Hepatocyte (in vitro differentiated cells): ENCODE measurements at regions not wholly inside any gene's neighbourhood (a gene's known extent, or its start where the extent isn't known, plus 50 kb on each side); places are given as distances from the start of the nearest gene placed in this dataset.
A peak's percentile ranks its signal among the peaks of the same experiment; 100 is the strongest.

Source experiments
- DNase-seq: peaks from one replicate; pipeline ENCODE4 v3.0.0-alpha.2; 2016; ENCODE audit warnings: low spot score
- H2AFZ ChIP-seq: fragments of 200-600 bp; sonication (generic); 2 replicates; pipeline ENCODE4 v1.6.0; 2016; ENCODE audit warnings: antibody characterized with exemption, mild to moderate bottlenecking
- H3K27ac ChIP-seq: fragments of 200-600 bp; sonication (generic); 2 replicates; pipeline ENCODE4 v1.5.1; 2016; ENCODE audit warnings: mild to moderate bottlenecking
- H3K27me3 ChIP-seq: fragments of 200-600 bp; sonication (generic); 2 replicates; pipeline ENCODE4 v1.6.1; 2016
- H3K36me3 ChIP-seq: fragments of 200-600 bp; sonication (generic); replicated peaks from 2 replicates; pipeline ENCODE4 v1.5.1; 2016; ENCODE audit warnings: low read depth; ENCODE audit not compliant: insufficient read depth
- H3K4me1 ChIP-seq: fragments of 200-600 bp; sonication (generic); 2 replicates; pipeline ENCODE4 v1.5.1; 2016; ENCODE audit warnings: mild to moderate bottlenecking, moderate library complexity; ENCODE audit not compliant: insufficient read depth
- H3K4me2 ChIP-seq: fragments of 200-600 bp; sonication (generic); 2 replicates; pipeline ENCODE4 v1.6.0; 2016
- H3K4me3 ChIP-seq: fragments of 200-600 bp; sonication (generic); 2 replicates; pipeline ENCODE4 v1.5.1; 2016; ENCODE audit warnings: mild to moderate bottlenecking
- H3K79me2 ChIP-seq: fragments of 200-600 bp; sonication (generic); 2 replicates; pipeline ENCODE4 v1.6.0; 2017; ENCODE audit warnings: mild to moderate bottlenecking
- H3K9me2 ChIP-seq: fragments of 200-600 bp; sonication (generic); replicated peaks from 2 replicates; pipeline ENCODE4 v1.6.0; 2017; ENCODE audit warnings: mild to moderate bottlenecking; ENCODE audit not compliant: insufficient read depth
- H3K9me3 ChIP-seq: fragments of 200-600 bp; sonication (generic); 2 replicates; pipeline ENCODE4 v1.5.1; 2016; ENCODE audit warnings: low read depth, mild to moderate bottlenecking
- H4K20me1 ChIP-seq: fragments of 200-600 bp; sonication (generic); 2 replicates; pipeline ENCODE4 v1.6.0; 2016; ENCODE audit warnings: mild to moderate bottlenecking; ENCODE audit not compliant: insufficient read depth, poor library complexity, severe bottlenecking
- CTCF ChIP-seq: fragments of 200-600 bp; sonication (generic); IDR thresholded peaks from 2 replicates; pipeline ENCODE4 v1.5.1; 2016; ENCODE audit warnings: antibody characterized with exemption, mild to moderate bottlenecking; ENCODE audit not compliant: poor library complexity
- EZH2 ChIP-seq: fragments of 200-600 bp; sonication (generic); IDR thresholded peaks from 2 replicates; pipeline ENCODE4 v1.6.1; 2016; ENCODE audit warnings: antibody characterized with exemption, mild to moderate bottlenecking, borderline replicate concordance
- EZH2phosphoT487 ChIP-seq: fragments of 200-600 bp; sonication (generic); IDR thresholded peaks from one replicate; pipeline ENCODE4 v1.6.1; 2018; ENCODE audit warnings: antibody characterized with exemption, mild to moderate bottlenecking, low read depth, moderate library complexity; ENCODE audit not compliant: unreplicated experiment, severe bottlenecking
- WGBS: methylation state at CpG from one replicate; pipeline ENCODE4 v1.1.6; 2016; ENCODE audit warnings: low lambda C conversion rate; ENCODE audit errors: missing lambda C conversion rate; 5-methylcytosine and 5-hydroxymethylcytosine counted together

GRCh38 chrX:94041881-94042280 is 367.9 kb downstream of the FAM133A start:
- Histone ChIP-seq H3K36me3 (no peaks in the 10 kb centered on the region), H3K79me2 (no peaks in the 10 kb centered on the region), H3K27ac (no peak overlapping the region), H4K20me1 (no peaks in the 10 kb centered on the region), H3K4me1 (no peaks in the 10 kb centered on the region), H3K4me2 (no peak overlapping the region), H3K27me3 (no peaks in the 10 kb centered on the region), H3K4me3 (no peak overlapping the region), H3K9me2 (no peaks in the 10 kb centered on the region), H3K9me3 (no peaks in the 10 kb centered on the region), H2AFZ (no peak overlapping the region)
- 83% methylated on average over 2 of the region's 2 CpGs for WGBS
- no peak for DNase-seq
- TF ChIP-seq CTCF (no peak), EZH2 (no peak), EZH2phosphoT487 (no peak)

GRCh38 chrX:94045724-94046123 is 371.7 kb downstream of the FAM133A start:
- no peak overlapping the region for H3K4me2 ChIP-seq
- WGBS: 89% methylated on average over 16 of the region's 16 CpGs
- H3K27ac ChIP-seq: no peak overlapping the region
- TF ChIP-seq CTCF: no peak
- no peak for TF ChIP-seq EZH2phosphoT487
- no peak for TF ChIP-seq EZH2
- no peaks in the 10 kb centered on the region for H4K20me1 ChIP-seq
- no peaks in the 10 kb centered on the region for H3K4me1 ChIP-seq
- H3K4me3 ChIP-seq: no peak overlapping the region
- no peaks in the 10 kb centered on the region for H3K79me2 ChIP-seq
- H3K27me3 ChIP-seq: no peaks in the 10 kb centered on the region
- no peak overlapping the region for H2AFZ ChIP-seq
- DNase-seq: no peak
- no peaks in the 10 kb centered on the region for H3K36me3 ChIP-seq
- no peaks in the 10 kb centered on the region for H3K9me2 ChIP-seq
- H3K9me3 ChIP-seq: no peaks in the 10 kb centered on the region

- Histone ChIP-seq H3K4me1 (peaks cover 10% of the 10 kb centered on the region), H3K4me2 (no peak overlapping the region), H3K9me3 (no peaks in the 10 kb centered on the region), H3K36me3 (no peaks in the 10 kb centered on the region), H3K27ac (peak overlapping the region; percentile 65), H3K79me2 (no peaks in the 10 kb centered on the region), H3K27me3 (no peaks in the 10 kb centered on the region), H4K20me1 (no peaks in the 10 kb centered on the region), H3K9me2 (no peaks in the 10 kb centered on the region), H2AFZ (peak overlapping the region; percentile 44), H3K4me3 (no peak overlapping the region)
- TF ChIP-seq CTCF: no peak
- TF ChIP-seq EZH2: no peak
- TF ChIP-seq EZH2phosphoT487: no peak
- DNase-seq: no peak
- WGBS: 47% methylated on average over 2 of the region's 2 CpGs
These were observed 377.9 kb downstream of the FAM133A start for GRCh38 chrX:94051926-94052325.

GRCh38 chrX:94053575-94053974 is 379.6 kb downstream of the FAM133A start:
- peak overlapping the region; percentile 38 for H3K27ac ChIP-seq

More at GRCh38 chrX:94053575-94053974, 379.6 kb downstream of the FAM133A start:
- Histone ChIP-seq H3K4me3 (no peak overlapping the region), H3K9me2 (no peaks in the 10 kb centered on the region), H2AFZ (no peak overlapping the region), H3K9me3 (no peaks in the 10 kb centered on the region), H3K36me3 (no peaks in the 10 kb centered on the region), H3K27me3 (no peaks in the 10 kb centered on the region), H3K4me2 (no peak overlapping the region), H4K20me1 (no peaks in the 10 kb centered on the region), H3K79me2 (no peaks in the 10 kb centered on the region), H3K4me1 (peaks cover 10% of the 10 kb centered on the region)
- peak; percentile 48 for DNase-seq
- 18% methylated on average over 2 of the region's 2 CpGs for WGBS
- TF ChIP-seq EZH2 (no peak), CTCF (no peak), EZH2phosphoT487 (no peak)
